ENCODE measurements at regions not wholly inside any gene's neighbourhood (a gene's known extent, or its start where the extent isn't known, plus 50 kb on each side); places are given as distances from the start of the nearest gene placed in this dataset.
"Not testable (repeated sequence)": the region's sequence is repeated elsewhere in the genome, so short reads cannot be mapped to it uniquely, and the experiment has no call there.

DNA sequence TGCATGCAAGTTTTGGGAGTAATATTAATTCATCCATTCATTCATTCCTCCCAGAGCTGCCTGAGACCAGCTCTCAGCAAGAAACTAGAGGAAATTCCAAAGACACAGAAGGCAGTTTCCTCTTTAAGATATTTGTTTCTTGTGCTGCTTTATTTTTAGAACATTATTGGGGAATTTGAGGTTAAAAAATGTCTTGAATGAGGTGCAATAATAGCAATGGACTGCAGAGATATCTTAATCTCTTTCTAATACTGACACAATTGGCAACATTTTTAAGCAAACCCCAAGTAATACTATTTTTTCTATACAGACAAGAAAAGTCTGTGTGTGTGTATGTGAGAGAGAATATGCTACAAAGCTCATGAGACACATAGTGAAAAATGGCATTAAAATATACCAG is 190.2 kb upstream of the USP15 start:
- in situ Hi-C loops (cut with MboI; ENCODE audit: low pct_unique_long_range_greater_than_20kb, low sequenced_read_pairs, unreplicated experiment): no loop called here
- TF ChIP-seq, protein P1, sequence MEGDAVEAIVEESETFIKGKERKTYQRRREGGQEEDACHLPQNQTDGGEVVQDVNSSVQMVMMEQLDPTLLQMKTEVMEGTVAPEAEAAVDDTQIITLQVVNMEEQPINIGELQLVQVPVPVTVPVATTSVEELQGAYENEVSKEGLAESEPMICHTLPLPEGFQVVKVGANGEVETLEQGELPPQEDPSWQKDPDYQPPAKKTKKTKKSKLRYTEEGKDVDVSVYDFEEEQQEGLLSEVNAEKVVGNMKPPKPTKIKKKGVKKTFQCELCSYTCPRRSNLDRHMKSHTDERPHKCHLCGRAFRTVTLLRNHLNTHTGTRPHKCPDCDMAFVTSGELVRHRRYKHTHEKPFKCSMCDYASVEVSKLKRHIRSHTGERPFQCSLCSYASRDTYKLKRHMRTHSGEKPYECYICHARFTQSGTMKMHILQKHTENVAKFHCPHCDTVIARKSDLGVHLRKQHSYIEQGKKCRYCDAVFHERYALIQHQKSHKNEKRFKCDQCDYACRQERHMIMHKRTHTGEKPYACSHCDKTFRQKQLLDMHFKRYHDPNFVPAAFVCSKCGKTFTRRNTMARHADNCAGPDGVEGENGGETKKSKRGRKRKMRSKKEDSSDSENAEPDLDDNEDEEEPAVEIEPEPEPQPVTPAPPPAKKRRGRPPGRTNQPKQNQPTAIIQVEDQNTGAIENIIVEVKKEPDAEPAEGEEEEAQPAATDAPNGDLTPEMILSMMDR (IDR thresholded peaks at IDR 0.05; ENCODE audit: extremely low read depth, insufficient read depth, missing control alignments): no peak
- DNase-seq (ENCODE audit: low spot score): no peak

DNA sequence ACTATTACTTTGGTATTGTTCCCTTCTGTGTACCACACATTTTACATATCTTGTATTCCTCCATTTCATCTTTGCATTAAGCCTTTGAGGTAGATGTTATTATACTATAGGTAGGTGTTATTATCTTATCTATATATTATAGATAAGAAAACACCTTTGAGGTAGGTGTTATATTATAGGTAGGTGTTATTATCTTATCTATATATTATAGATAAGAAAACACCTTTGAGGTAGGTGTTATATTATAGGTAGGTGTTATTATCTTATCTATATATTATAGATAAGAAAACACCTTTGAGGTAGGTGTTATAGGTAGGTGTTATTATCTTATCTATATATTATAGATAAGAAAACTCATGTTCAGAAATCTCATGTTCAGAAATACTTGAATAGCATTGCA is 187.0 kb upstream of the USP15 start:
- DNase-seq (ENCODE audit: low spot score); in situ Hi-C loops (cut with MboI; ENCODE audit: low pct_unique_long_range_greater_than_20kb, low sequenced_read_pairs, unreplicated experiment): not testable (repeated sequence)

DNA sequence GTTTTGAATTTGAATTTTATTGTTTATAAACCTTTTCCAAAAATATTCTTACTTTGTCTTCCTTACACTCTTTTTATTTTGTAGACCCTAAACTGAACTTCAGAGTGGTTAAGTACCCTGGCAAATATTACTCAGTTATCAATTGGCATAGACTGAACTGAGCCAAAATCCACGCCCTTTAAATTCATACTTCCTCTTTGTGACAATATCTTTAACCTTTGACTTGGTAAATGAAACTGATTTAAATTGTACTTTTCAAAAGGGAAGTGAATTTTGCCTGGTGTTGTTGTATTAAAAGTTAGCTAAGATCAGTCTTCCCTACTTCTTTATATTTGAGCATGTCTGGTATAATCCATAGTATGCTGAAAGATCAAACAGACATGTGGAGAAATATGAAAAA is 184.3 kb upstream of the USP15 start:
- TF ChIP-seq, protein P1 (IDR thresholded peaks at IDR 0.05; ENCODE audit: extremely low read depth, insufficient read depth, missing control alignments): no peak
- in situ Hi-C loops (cut with MboI; ENCODE audit: low pct_unique_long_range_greater_than_20kb, low sequenced_read_pairs, unreplicated experiment): no loop called here
- DNase-seq (ENCODE audit: low spot score): no peak

DNA sequence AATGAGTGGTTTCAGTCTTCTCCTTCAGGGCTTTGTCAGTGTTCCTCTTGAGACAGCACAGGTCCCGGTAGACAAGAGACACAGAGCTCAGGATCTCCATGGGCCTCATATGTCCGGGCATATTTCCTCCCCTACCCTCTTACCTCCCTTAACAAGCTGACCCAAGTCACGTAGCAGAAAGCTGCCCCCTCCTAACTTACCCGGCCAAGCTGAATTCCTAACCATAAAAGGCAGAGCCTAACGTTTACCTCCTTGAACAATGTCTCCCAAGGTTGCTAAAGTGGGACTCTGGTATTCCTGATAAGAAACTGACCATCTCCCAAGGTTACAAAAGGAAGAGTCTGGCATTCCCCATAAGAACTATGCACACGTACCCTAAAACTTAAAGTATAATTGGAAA is 182.2 kb upstream of the USP15 start:
- in situ Hi-C loops (cut with MboI; ENCODE audit: low pct_unique_long_range_greater_than_20kb, low sequenced_read_pairs, unreplicated experiment): no loop called here
- TF ChIP-seq, protein P1 (IDR thresholded peaks at IDR 0.05; ENCODE audit: extremely low read depth, insufficient read depth, missing control alignments): no peak

DNA sequence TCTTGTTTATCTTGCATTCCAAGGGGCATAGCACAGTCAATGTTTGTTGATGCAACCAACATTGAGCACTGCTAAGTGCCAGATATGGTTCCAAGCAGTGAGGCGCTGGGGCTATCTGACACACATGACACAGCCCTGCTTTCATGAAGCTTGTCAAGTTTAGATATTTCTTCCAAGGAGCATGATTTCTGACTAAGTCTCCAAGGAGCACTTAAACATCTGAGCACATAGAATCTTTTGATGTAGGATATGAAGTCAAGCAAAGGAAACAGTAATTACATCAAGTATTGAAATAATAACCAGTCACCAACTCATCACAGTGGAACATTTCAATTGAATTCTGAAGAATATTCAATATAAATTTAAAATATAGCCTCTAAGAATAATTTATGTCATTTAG is 177.8 kb upstream of the USP15 start:
- no peak for DNase-seq (ENCODE audit: low spot score)
- TF ChIP-seq, protein P1 (IDR thresholded peaks at IDR 0.05; ENCODE audit: extremely low read depth, insufficient read depth, missing control alignments): no peak
- in situ Hi-C loops (cut with MboI; ENCODE audit: low pct_unique_long_range_greater_than_20kb, low sequenced_read_pairs, unreplicated experiment): no loop called here

More for the DNA sequence above, 182.2 kb upstream of the USP15 start:
- no peak for DNase-seq (ENCODE audit: low spot score)

DNA sequence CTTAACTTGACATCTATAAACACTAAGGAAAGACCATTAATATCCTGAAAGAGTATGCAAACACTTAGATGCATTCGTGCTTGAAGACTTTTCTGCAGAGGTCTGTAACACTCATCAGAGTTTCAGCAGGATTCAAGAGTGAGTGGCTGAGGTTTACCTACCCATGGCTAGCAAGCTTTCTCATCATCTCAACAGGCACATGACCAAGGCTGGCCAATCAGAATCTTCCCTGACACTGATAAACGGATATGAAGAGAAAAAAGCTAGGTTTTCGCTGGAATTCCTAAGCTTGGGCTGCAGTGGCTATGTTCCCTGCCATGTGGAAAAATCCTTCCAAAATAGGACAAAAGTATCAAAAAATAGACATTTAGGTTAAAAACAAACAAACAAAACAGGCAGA is 162.1 kb upstream of the USP15 start:
- in situ Hi-C loops (cut with MboI; ENCODE audit: low pct_unique_long_range_greater_than_20kb, low sequenced_read_pairs, unreplicated experiment): no loop called here
- DNase-seq (ENCODE audit: low spot score): no peak
- TF ChIP-seq, protein P1 (IDR thresholded peaks at IDR 0.05; ENCODE audit: extremely low read depth, insufficient read depth, missing control alignments): no peak

DNA sequence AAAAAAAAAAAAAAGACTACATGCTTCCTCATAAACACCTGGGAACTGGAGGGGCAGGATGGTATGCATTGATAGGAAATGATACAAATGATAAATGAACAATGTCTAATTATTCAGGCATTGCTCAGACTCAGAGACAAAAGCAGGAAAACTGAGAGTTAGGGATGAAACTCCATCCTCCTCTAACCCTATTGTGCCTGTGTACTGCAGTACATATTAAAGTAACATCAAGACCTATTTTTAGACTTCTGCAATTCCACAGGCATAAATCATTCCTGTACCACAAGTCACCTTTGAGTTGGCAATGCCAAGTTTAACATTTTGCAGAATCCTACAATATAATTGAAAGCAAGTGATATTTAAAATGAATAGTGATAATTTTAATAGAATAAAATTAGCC is 156.5 kb upstream of the USP15 start:
- TF ChIP-seq, protein P1 (IDR thresholded peaks at IDR 0.05; ENCODE audit: extremely low read depth, insufficient read depth, missing control alignments): no peak
- DNase-seq (ENCODE audit: low spot score): no peak
- in situ Hi-C loops (cut with MboI; ENCODE audit: low pct_unique_long_range_greater_than_20kb, low sequenced_read_pairs, unreplicated experiment): no loop called here
